OCI-LY7 (cell line): ENCODE measurements at regions not wholly inside any gene's neighbourhood (a gene's known extent, or its start where the extent isn't known, plus 50 kb on each side); places are given as distances from the start of the nearest gene placed in this dataset.

Experiments
- BruUV-seq: library from RNA; stranded (reverse); fragments of 400-500 nt; replicated peaks from 2 replicates; lab custom pipeline; 2021; lab: Mats Ljungman, UMichigan
- CTCF ChIA-PET: fragments of 300-600 bp; sonication (Branson Sonifier 250); formaldehyde crosslinking; loops from one replicate; lab custom pipeline; 2022; ENCODE audit warnings: antibody characterized with exemption; ENCODE audit not compliant: unreplicated experiment; lab: Charles Lee
- POLR2A ChIA-PET: fragments of 300-600 bp; sonication (Branson Sonifier 250); formaldehyde crosslinking; loops from one replicate; lab custom pipeline; 2022; ENCODE audit warnings: antibody characterized with exemption; lab: Charles Lee
- DNase-seq: peaks from one replicate; pipeline ENCODE4 v3.0.0-alpha.2; 2015; ENCODE audit warnings: low spot score
- H2AFZ ChIP-seq: fragments of 200-600 bp; sonication (generic), shearing (Covaris generic); 2 replicates; pipeline ENCODE4 v1.6.1; 2014; ENCODE audit warnings: mild to moderate bottlenecking, antibody characterized with exemption, low read length, moderate library complexity
- H3K27ac ChIP-seq: fragments of 200-600 bp; sonication (generic); 2 replicates; pipeline ENCODE4 v1.5.1; 2014; ENCODE audit warnings: mixed run types, low read depth, mild to moderate bottlenecking, moderate library complexity, low read length, inconsistent platforms; ENCODE audit not compliant: poor library complexity, severe bottlenecking
- H3K36me3 ChIP-seq: fragments of 200-600 bp; sonication (generic); 2 replicates; pipeline ENCODE4 v1.6.1; 2014; ENCODE audit warnings: mild to moderate bottlenecking, antibody characterized with exemption, low read length, moderate library complexity, mixed read lengths; ENCODE audit not compliant: insufficient read depth
- H3K4me1 ChIP-seq: fragments of 200-600 bp; sonication (generic); 2 replicates; pipeline ENCODE4 v1.5.1; 2014; ENCODE audit warnings: mild to moderate bottlenecking, low read length; ENCODE audit not compliant: insufficient read depth, poor library complexity, severe bottlenecking
- H3K4me2 ChIP-seq: fragments of 200-600 bp; sonication (generic); 2 replicates; pipeline ENCODE4 v1.6.1; 2014; ENCODE audit warnings: mild to moderate bottlenecking, low read length
- H3K4me3 ChIP-seq: fragments of 200-600 bp; sonication (generic); 2 replicates; pipeline ENCODE4 v1.5.1; 2014; ENCODE audit warnings: mild to moderate bottlenecking, low read depth, low read length; ENCODE audit not compliant: poor library complexity, severe bottlenecking
- H3K79me2 ChIP-seq: fragments of 200-600 bp; sonication (generic); 2 replicates; pipeline ENCODE4 v1.6.1; 2016; ENCODE audit warnings: low read depth, mild to moderate bottlenecking, low read length, moderate library complexity, mixed read lengths; ENCODE audit not compliant: insufficient read depth
- H3K9me2 ChIP-seq: fragments of 200-600 bp; sonication (generic); 2 replicates; pipeline ENCODE4 v1.6.1; 2016; ENCODE audit warnings: mild to moderate bottlenecking, low read length, mixed read lengths; ENCODE audit not compliant: insufficient read depth
- H3K9me3 ChIP-seq: fragments of 200-600 bp; sonication (generic); 2 replicates; pipeline ENCODE4 v1.6.1; 2014; ENCODE audit warnings: mild to moderate bottlenecking, mixed run types, low read length, mixed read lengths
- H4K20me1 ChIP-seq: fragments of 200-600 bp; sonication (generic); 2 replicates; pipeline ENCODE4 v1.6.1; 2014; ENCODE audit warnings: mild to moderate bottlenecking, antibody characterized with exemption, low read length, moderate library complexity, mixed read lengths; ENCODE audit not compliant: insufficient read depth
- EZH2phosphoT487 ChIP-seq: fragments of 200-600 bp; sonication (generic); IDR thresholded peaks from 2 replicates; pipeline ENCODE4 v1.6.1; 2018; ENCODE audit warnings: low read depth, borderline replicate concordance, mild to moderate bottlenecking, mixed run types, antibody characterized with exemption, low read length, moderate library complexity, mixed read lengths
- intact Hi-C: fragments of 100-400 bp; cut with micrococcal nuclease; formaldehyde crosslinking; loops from one replicate; pipeline ENCODE4 v1.10.0; 2022; ENCODE audit not compliant: unreplicated experiment
- TF ChIP-seq, protein P1 (sequence below): fragments of 200-600 bp; sonication (generic); conservative IDR thresholded peaks from 2 replicates; pipeline ENCODE4 v1.5.1; 2014; ENCODE audit warnings: mild to moderate bottlenecking, antibody characterized with exemption, low read length, moderate library complexity, mixed read lengths

DNA sequence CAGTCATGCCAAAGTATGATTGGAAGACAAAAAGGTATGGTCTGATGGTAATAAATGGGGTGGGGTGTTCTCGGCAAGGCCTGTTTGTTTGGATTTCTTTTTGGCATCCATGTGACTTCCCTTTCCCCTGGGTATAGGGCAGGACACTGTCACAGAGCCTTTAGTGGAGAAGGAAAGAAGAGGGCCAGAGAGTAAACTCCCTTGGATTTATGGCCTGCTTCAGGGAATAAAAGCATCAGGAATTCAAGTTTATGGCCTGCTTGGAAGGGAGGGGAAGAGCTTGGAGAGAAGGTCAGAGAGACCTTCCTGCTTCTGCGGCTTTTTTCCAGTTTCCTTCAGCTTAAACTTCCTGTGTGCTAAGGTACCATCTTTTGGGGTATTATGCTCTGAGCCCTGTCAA lies 179.4 kb upstream of the ADAMTS9 start:
- H2AFZ ChIP-seq: no peak overlapping the region
- H3K4me3 ChIP-seq: no peak overlapping the region
- CTCF ChIA-PET: no interaction called here
- H3K9me3 ChIP-seq: no peaks in the 10 kb centered on the region
- H4K20me1 ChIP-seq: no peaks in the 10 kb centered on the region
- H3K4me1 ChIP-seq: no peaks in the 10 kb centered on the region
- H3K79me2 ChIP-seq: no peaks in the 10 kb centered on the region
- POLR2A ChIA-PET: no interaction called here
- TF ChIP-seq, protein P1, sequence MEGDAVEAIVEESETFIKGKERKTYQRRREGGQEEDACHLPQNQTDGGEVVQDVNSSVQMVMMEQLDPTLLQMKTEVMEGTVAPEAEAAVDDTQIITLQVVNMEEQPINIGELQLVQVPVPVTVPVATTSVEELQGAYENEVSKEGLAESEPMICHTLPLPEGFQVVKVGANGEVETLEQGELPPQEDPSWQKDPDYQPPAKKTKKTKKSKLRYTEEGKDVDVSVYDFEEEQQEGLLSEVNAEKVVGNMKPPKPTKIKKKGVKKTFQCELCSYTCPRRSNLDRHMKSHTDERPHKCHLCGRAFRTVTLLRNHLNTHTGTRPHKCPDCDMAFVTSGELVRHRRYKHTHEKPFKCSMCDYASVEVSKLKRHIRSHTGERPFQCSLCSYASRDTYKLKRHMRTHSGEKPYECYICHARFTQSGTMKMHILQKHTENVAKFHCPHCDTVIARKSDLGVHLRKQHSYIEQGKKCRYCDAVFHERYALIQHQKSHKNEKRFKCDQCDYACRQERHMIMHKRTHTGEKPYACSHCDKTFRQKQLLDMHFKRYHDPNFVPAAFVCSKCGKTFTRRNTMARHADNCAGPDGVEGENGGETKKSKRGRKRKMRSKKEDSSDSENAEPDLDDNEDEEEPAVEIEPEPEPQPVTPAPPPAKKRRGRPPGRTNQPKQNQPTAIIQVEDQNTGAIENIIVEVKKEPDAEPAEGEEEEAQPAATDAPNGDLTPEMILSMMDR: no peak
- TF ChIP-seq EZH2phosphoT487: no peak
- BruUV-seq: no TSS peak
- no peak overlapping the region for H3K27ac ChIP-seq
- intact Hi-C loops: no loop called here
- H3K36me3 ChIP-seq: no peaks in the 10 kb centered on the region
- no peaks in the 10 kb centered on the region for H3K9me2 ChIP-seq
- H3K4me2 ChIP-seq: no peak overlapping the region
- no peak for DNase-seq

DNA sequence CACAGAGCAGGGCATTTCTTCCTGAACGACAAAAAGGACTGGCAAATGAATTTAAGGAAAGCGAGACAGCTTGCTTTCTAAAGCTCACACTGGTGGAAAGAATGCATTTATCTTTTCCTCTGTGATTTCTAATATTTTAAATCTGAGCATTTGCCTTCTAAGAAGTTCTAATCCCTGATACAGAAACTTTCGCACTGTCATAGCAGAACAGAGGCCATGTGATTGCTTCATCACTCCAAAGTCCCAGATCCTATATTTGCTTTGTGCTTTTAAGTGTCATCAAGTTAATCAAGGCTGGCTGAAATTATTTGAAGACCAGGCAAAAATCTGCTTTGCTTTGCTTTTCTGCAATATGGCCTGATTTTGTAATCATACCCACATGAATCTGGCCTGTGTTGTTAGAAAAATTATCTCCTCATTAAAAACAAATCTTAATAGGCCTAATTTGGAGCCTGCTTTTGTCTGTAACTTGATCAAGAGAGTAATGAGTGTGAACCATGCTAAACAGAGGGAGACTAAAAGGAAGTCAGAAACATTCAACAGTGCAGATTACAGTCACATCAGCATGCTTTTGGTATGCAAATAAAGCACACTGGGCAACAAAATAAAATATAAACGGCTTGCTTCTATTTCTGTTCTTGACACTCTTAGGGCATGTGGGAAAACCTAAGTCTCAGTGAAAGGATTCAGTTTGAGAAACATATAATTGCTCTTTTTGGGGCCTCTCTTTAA lies 178.2 kb upstream of the ADAMTS9 start:
- no peak overlapping the region for H3K4me2 ChIP-seq
- H3K27ac ChIP-seq: no peak overlapping the region
- intact Hi-C loops: no loop called here
- CTCF ChIA-PET: no interaction called here
- no peaks in the 10 kb centered on the region for H3K9me3 ChIP-seq
- BruUV-seq: no TSS peak
- no peaks in the 10 kb centered on the region for H3K79me2 ChIP-seq
- no peaks in the 10 kb centered on the region for H4K20me1 ChIP-seq
- H3K4me1 ChIP-seq: no peaks in the 10 kb centered on the region
- H3K9me2 ChIP-seq: no peaks in the 10 kb centered on the region
- H3K36me3 ChIP-seq: no peaks in the 10 kb centered on the region
- POLR2A ChIA-PET: no interaction called here
- H3K4me3 ChIP-seq: no peak overlapping the region
- TF ChIP-seq, protein P1: no peak
- TF ChIP-seq EZH2phosphoT487: no peak
- no peak overlapping the region for H2AFZ ChIP-seq
- no peak for DNase-seq
